Islet of Langerhans (tissue), 1 donor: ENCODE measurements at regions not wholly inside any gene's neighbourhood (a gene's known extent, or its start where the extent isn't known, plus 50 kb on each side); places are given as distances from the start of the nearest gene placed in this dataset.

Source experiments
- FAIRE-seq: peaks from one replicate; lab custom pipeline; 2011; peaks lifted over from hg19 to GRCh38; lab: Jason Lieb, UNC

- no peak for FAIRE-seq
These were observed 811.1 kb downstream of the CDH9 start for GRCh38 chr5:26227245-26227644.

- no peak for FAIRE-seq
These were observed 833.3 kb downstream of the CDH9 start for GRCh38 chr5:26205121-26205520.

DNA sequence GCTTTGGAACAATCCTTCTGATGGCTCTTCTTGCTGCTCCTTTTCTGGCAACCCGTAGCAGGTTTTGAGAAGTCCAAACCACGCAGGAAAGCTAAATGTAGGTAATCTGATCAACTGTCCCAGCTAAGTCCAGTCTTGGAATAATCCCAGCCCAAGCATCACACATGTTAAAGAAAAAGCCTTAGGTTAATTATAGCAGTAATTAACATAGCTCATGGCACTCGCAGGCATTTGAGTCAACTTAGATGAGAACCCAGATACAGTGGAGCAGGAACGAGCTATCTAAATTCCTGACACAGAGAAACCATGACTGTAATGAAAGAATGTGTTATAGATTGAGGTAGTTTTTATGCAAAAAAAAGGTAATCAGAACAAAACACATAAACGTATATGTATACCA, 844.8 kb downstream of the CDH9 start:
- FAIRE-seq: no peak

DNA sequence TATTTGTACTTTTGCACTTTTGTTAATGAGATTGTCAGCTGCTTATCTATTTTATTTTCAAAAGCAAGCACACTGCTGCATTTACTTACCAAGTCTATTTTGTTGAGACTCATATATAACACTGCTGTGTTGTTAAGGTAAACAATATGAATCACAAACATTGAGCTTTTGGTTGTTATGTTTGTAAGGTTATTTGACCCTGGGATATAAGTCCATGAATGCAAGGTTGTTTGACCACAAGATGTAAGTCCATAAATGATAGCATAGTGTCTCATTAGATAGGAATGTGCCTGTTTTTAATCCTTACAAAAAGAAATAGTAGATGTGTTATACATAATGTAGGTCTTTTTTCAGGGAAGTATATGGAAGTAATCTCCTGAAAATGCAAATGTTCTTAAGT, 845.9 kb downstream of the CDH9 start:
- no peak for FAIRE-seq

DNA sequence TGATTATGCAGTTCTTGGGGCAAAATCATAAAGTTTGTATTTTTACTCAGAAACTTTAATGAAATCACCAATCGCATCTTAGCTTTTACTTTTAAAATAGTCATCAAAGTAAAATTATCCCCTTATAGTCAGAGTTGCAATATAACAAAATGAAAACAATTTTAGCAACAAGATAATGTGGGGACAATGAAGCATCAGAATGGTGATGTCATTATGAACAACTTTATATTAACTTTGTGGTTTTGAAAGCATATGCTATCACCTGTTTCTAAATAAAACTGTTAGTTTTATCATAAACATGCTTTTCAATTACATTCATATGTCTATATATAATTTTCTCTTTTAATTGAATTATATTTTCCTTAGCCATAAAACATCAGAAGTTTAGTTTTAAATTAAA, 856.8 kb downstream of the CDH9 start:
- no peak for FAIRE-seq

DNA sequence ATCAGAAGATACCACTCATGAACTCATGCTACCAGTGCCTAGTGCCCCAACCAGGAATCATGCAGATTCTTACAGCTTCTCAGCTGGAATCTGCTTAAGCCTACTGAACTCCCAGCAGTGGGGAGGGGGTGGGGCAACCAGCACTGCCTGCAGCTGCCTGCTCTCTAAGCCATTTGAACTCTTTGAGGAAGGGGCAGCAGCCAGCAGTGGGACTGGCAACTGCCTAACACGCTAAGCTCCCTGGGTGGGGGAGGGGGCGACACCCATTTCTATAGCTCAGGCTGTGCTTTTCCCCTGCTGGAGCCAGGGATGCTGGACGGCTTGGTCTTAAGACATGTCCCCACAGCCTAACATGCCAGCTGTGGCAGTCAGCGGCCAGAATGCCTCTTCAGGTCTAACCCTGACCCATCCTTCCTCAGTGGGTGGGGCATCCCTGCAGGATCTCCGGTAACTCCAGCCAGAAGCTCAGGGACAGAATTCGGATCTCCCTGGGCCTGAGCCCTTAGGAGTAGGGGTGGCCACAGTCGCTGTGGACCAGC, 889.7 kb downstream of the CDH9 start:
- FAIRE-seq: no peak

DNA sequence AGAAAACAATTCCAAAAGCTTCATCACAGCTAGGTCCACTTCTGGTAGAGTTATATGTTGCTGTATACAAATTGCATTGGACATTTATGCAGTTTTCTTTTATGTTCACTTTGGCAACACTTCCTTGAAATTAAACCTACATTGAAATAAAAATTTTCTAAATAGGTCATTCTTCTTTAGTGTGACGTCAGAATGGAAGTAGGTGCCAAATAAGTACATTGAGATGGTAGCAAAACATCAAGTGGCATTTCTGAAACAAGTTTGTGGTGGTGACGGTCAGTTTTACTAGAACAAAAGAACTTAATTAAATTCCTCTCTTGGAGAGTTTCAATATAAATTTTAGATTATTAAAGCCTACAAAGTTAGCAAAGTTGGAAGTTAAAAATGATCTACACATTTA, 895.1 kb downstream of the CDH9 start:
- no peak for FAIRE-seq

DNA sequence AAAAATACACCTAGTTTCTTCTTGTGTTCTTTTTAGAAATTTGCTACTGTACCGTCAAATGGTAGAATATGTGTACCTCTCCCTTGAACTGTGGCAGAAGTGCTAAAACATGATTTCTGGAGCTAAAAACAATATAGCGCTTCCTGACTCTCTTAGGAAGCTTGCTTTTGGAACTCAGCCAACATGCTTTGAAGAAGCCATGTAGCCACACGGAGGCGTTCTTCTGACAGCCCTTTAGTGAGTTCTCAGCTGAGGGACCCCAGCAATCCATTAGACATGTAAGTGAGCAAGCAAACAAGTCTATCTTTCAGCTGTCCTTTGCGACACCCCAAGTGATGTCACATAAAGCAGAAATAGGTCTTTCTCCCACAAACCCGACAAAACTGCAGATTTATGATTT, 917.0 kb downstream of the CDH9 start:
- FAIRE-seq: no peak

GRCh38 chr5:26104175-26104574, 934.2 kb downstream of the CDH9 start:
- no peak for FAIRE-seq

GRCh38 chr5:26060212-26060611, 978.2 kb downstream of the CDH9 start:
- no peak for FAIRE-seq

DNA sequence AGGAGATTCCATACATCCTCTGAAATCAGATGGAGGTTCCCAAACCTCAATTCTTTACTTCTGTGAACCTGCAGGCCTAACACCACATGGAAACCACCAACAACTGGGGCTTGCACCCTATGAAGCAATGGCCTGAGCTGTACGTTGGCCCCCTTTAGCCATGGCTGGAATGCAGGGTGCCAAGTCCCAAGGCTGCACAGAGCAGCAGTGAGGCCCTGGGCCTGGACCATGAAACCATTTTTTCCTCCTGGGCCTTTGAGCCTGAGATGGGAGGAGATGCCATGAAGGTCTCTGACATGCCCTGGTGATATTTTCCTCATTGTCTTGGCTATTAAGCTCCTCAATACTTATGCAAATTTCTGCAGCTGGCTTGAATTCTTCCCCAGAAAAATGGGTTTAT, 983.8 kb downstream of the CDH9 start:
- FAIRE-seq: no peak

DNA sequence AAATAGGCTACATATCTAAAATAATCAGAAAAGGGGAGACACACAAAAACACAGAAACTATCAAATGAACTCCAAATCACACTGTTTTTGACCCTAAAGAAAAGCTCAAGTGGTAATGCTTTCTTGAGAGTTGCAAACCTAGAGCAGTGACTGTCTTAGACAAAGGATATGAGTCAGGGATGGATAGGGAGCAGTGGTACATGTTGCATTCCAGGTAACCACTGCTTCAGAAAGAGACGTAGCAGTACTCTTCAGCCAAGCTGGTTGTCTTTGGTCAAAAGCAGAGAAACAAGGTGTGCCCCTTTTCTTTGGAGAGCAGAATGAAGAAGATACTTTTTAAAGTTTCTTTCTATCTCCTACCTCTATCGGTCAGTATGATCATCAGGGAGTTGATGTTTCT, 1003.6 kb downstream of the CDH9 start:
- no peak for FAIRE-seq

DNA sequence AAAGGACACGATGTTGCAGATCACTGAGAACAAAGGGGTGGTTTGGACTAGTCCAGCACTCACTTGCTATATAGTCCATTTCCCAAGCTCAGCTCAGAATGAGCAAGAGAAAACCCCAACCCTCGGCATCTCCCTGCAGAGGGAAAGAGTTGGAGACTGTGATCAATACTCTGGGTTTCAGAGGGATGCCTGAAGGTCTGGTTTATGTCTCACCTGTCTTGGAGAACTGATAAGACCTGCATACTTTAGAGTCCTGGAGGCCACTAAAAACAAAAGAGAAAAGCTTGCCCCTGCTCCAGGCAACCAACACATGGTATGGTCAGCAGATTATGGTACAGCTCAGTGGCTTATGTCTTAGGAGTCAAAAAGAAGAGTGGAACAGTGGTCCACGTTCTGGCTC, 1006.9 kb downstream of the CDH9 start:
- FAIRE-seq: no peak

DNA sequence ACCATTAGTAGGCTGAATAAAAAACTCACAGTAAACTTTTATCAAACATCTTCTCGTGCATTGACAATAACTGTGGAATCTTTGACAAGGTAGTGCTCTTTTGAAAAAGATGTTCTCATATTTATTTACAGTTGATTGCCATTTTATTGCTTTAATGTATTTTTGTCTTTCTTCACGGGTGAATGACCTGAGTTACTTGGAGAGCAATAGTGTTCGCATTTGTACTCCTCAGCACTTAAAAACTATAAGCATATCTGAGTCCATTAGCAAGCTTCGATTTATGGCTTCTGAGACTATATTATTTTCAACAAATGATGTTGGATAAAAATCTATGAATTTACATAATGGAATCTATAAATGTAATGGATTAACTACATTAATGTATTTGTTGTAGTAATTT, 1012.3 kb downstream of the CDH9 start:
- FAIRE-seq: no peak

GRCh38 chr5:26024774-26025173, 1013.6 kb downstream of the CDH9 start:
- FAIRE-seq: no peak

DNA sequence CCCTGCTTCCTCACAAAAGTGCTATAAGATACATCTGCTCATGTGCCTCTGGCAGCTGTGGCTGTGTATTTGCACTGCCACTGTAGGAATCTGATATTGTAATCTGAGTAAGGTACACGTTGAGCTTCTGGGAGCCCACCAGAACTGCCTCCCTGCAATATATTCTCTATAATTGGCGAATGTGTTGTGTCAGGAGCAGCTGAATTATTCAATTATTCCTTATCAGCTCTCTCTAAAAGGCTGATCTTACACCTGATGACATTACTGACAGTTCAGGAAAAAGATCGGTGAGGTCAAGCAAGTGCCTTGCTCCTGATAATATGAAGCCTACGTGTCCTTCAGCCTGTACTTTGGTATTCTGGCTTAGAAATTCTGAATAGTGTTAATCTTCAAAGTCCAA, 1015.0 kb downstream of the CDH9 start:
- FAIRE-seq: no peak

DNA sequence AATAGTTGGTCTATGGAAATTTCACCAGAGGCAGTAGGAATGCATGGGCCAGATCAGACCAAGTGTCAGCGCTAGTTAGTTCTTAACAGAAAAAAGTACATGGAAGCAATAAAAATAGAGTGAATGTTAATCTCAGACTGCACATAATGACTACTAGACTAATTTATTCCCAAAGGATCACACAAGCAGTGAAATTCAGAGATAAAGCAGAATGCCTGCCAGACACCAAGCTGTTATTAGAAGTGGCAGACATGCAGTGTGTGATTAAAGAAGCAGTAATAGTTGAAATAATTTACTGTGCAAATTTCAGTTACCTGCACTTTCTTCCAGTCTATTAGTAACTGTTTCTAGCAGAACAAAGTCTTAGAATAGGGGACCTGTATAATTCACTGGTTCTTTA, 1024.2 kb downstream of the CDH9 start:
- no peak for FAIRE-seq

- FAIRE-seq: no peak
These were observed 1026.3 kb downstream of the CDH9 start for GRCh38 chr5:26012078-26012477.

- no peak for FAIRE-seq
These were observed 1028.6 kb downstream of the CDH9 start for GRCh38 chr5:26009742-26010141.

DNA sequence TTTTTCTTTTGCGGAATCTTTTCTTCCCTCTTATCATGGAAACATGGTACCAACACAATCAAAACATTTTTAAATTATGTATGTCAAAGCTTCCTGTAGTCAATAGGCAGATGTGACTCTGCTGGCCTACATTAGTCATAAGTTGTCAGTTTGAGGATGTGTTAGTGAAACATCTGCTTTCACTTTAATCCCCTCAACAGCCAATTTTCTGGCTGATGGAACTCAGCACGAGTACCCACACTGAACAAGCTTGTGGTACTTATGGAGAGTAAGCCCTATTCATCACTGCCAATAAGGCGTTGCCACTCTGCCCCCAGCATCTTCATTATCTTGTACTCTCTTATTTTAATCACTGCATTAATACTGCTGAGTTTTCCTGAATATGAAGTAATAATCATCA, 1034.4 kb downstream of the CDH9 start:
- FAIRE-seq: no peak

DNA sequence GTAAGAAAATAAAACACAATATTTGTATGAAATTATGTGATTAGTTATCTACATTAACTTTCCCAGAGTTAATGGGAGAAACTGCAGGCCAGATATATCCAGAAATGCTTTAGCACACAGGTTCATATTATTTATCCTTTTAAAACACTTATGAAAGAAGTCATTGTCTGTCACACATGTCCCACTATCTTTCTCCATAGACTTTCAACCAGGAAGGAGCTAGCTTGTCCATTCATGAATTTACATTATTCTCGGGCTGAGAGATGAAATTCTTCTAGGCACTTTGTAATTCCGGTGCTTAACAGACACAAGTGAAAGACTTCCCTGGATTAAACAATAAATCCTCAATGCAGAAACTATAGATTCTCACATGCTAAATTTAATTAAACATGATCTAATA, 1043.2 kb downstream of the CDH9 start:
- FAIRE-seq: no peak

GRCh38 chr5:25993701-25994100, 1044.7 kb downstream of the CDH9 start:
- no peak for FAIRE-seq

GRCh38 chr5:25991639-25992038, 1046.7 kb downstream of the CDH9 start:
- no peak for FAIRE-seq

DNA sequence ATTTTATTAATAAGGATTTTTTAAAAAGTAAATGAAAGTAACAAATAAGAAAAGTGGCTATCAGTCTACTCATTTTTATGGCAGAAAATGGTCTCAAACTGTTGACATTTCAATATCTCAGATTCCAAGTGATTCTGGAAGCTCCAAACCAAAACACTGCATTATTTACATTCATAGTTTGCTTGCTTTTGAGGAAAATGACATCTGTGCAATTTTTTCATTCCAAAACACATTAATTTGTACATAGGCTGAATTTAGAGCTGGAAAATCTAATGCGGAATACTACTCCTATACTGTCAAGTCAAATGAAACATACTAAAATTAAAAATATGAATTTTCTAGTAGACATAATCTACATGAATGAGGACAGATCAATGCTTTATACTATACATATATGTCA, 1047.6 kb downstream of the CDH9 start:
- no peak for FAIRE-seq

DNA sequence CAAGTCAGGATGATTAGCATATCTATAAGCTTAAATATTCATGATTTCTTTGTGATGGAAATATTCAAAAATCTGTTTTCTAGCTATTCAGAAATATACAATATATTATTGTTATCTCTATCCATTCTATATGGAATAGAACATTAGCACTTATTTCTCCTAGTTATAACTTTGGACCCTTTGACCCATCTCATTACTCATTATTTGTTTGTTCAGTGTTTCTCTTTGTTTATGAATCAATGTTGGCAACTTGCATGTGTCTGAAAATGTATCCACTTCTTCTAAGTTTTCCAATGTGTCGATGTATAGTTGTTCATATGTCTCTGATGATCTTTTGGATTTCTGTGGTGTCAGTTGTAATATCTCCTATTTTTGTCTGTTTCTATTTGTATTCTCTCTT, 1059.3 kb downstream of the CDH9 start:
- no peak for FAIRE-seq
